Liver (tissue), 8 donors: ENCODE measurements at regions not wholly inside any gene's neighbourhood (a gene's known extent, or its start where the extent isn't known, plus 50 kb on each side); places are given as distances from the start of the nearest gene placed in this dataset.

Source experiments
- DNase-seq: peaks from one replicate; pipeline ENCODE4 v3.0.0-alpha.2; 2017; ENCODE audit warnings: low spot score
- H3K27ac ChIP-seq, 2 donors: one replicate each; pipeline ENCODE4 v1.7.0; 2013; ENCODE audit warnings: inconsistent platforms in 2 of 2, low read length in 2 of 2, control low read depth in 1 of 2, low read depth in 1 of 2, mild to moderate bottlenecking in 1 of 2
- H3K27me3 ChIP-seq, 4 donors: one replicate each; pipeline versions ENCODE4 v1.6.1 to v1.7.0; 2013; ENCODE audit warnings: low read length in 3 of 4, inconsistent platforms in 1 of 4, mild to moderate bottlenecking in 1 of 4, moderate library complexity in 1 of 4; ENCODE audit not compliant: control insufficient read depth in 4 of 4, insufficient read depth in 4 of 4
- H3K36me3 ChIP-seq, 4 donors: one replicate each; pipeline versions ENCODE4 v1.6.1 to v1.7.0; 2013; ENCODE audit warnings: low read length in 3 of 4, mild to moderate bottlenecking in 3 of 4, low read depth in 1 of 4, moderate library complexity in 1 of 4; ENCODE audit not compliant: control insufficient read depth in 4 of 4, insufficient read depth in 3 of 4
- H3K4me1 ChIP-seq, 4 donors: one replicate each; pipeline versions ENCODE4 v1.6.1 to v1.7.0; 2013; ENCODE audit warnings: low read length in 3 of 4, mild to moderate bottlenecking in 3 of 4, moderate library complexity in 1 of 4; ENCODE audit not compliant: control insufficient read depth in 4 of 4, insufficient read depth in 4 of 4
- H3K4me3 ChIP-seq, 3 donors: one replicate each; pipeline versions ENCODE4 v1.6.1 to v1.7.0; 2013; ENCODE audit warnings: low read length in 3 of 3, control low read depth in 1 of 3, low read depth in 1 of 3, mild to moderate bottlenecking in 1 of 3
- H3K9ac ChIP-seq, 2 donors: one replicate each; pipeline ENCODE4 v1.7.0; 2013; ENCODE audit warnings: low read length in 2 of 2, mild to moderate bottlenecking in 2 of 2, moderate library complexity in 2 of 2, control low read depth in 1 of 2, low read depth in 1 of 2
- H3K9me3 ChIP-seq, 4 donors: one replicate each; pipeline versions ENCODE4 v1.6.1 to v1.7.0; 2013; ENCODE audit warnings: low read length in 3 of 4; ENCODE audit not compliant: control insufficient read depth in 4 of 4
- ATF3 ChIP-seq: IDR thresholded peaks from 2 replicates; pipeline ENCODE4 v1.6.1; 2016; ENCODE audit warnings: antibody characterized with exemption
- EGR1 ChIP-seq, 2 donors: IDR thresholded peaks; 2 replicates each; pipeline ENCODE4 v1.6.1; 2016 to 2018; ENCODE audit warnings: antibody characterized with exemption in 2 of 2, low read depth in 2 of 2
- FOXA1 ChIP-seq: IDR thresholded peaks from 2 replicates; pipeline ENCODE4 v1.6.1; 2016; ENCODE audit warnings: antibody characterized with exemption
- FOXA2 ChIP-seq: IDR thresholded peaks from 2 replicates; pipeline ENCODE4 v1.6.1; 2016; ENCODE audit warnings: antibody characterized with exemption
- GABPA ChIP-seq, 2 donors: IDR thresholded peaks in 1 of 2; conservative IDR thresholded peaks in 1 of 2; 2 replicates each; pipeline ENCODE4 v1.6.1; 2016; ENCODE audit warnings: antibody characterized with exemption in 2 of 2, mild to moderate bottlenecking in 1 of 2, moderate library complexity in 1 of 2
- HNF4A ChIP-seq, 2 donors: conservative IDR thresholded peaks; 2 replicates each; pipeline ENCODE4 v1.6.1; 2016; ENCODE audit warnings: antibody characterized with exemption in 2 of 2, mild to moderate bottlenecking in 2 of 2
- HNF4G ChIP-seq: IDR thresholded peaks from 2 replicates; pipeline ENCODE4 v1.6.1; 2016; ENCODE audit warnings: antibody characterized with exemption
- JUND ChIP-seq, 2 donors: IDR thresholded peaks; 2 replicates each; pipeline ENCODE4 v1.6.1; 2016; ENCODE audit warnings: antibody characterized with exemption in 2 of 2
- MAX ChIP-seq: IDR thresholded peaks from 2 replicates; pipeline ENCODE4 v1.6.1; 2016; ENCODE audit warnings: antibody characterized with exemption
- NR2F2 ChIP-seq: IDR thresholded peaks from 2 replicates; pipeline ENCODE4 v1.6.1; 2016; ENCODE audit warnings: antibody characterized with exemption
- RAD21 ChIP-seq, 2 donors: IDR thresholded peaks; 2 replicates each; pipeline ENCODE4 v1.6.1; 2016; ENCODE audit warnings: antibody characterized with exemption in 2 of 2, mild to moderate bottlenecking in 2 of 2
- RXRA ChIP-seq, 2 donors: IDR thresholded peaks; 2 replicates each; pipeline ENCODE4 v1.6.1; 2017 to 2018; ENCODE audit warnings: antibody characterized with exemption in 2 of 2, mild to moderate bottlenecking in 1 of 2
- SP1 ChIP-seq: IDR thresholded peaks from 2 replicates; pipeline ENCODE4 v1.6.1; 2018; ENCODE audit warnings: antibody characterized with exemption, mild to moderate bottlenecking
- TAF1 ChIP-seq: conservative IDR thresholded peaks from 2 replicates; pipeline ENCODE4 v1.6.1; 2016; ENCODE audit warnings: antibody characterized with exemption, mild to moderate bottlenecking
- YY1 ChIP-seq: IDR thresholded peaks from 2 replicates; pipeline ENCODE4 v1.6.1; 2016; ENCODE audit warnings: antibody characterized with exemption, mild to moderate bottlenecking
- WGBS: extraction: QIAGEN DNeasy Blood & Tissue Kit; methylation state at CpG from one replicate; pipeline ENCODE4 v1.1.7; 2013; 5-methylcytosine and 5-hydroxymethylcytosine counted together
- TF ChIP-seq, protein P1 (sequence below): fragments of 150-350 bp; IDR thresholded peaks from 2 replicates; pipeline ENCODE4 v1.5.1; 2017; ENCODE audit warnings: improper control_type of control experiment, low read depth, low read length; ENCODE audit not compliant: missing input control
- TF ChIP-seq, protein P2 (sequence below): IDR thresholded peaks from 2 replicates; pipeline ENCODE4 v1.6.1; 2016; ENCODE audit warnings: antibody characterized with exemption, mild to moderate bottlenecking
- donor health status: healthy.
- donor health status: healthy.
- donor health status: healthy.
- donor health status: healthy.
- donor health status: healthy.

DNA sequence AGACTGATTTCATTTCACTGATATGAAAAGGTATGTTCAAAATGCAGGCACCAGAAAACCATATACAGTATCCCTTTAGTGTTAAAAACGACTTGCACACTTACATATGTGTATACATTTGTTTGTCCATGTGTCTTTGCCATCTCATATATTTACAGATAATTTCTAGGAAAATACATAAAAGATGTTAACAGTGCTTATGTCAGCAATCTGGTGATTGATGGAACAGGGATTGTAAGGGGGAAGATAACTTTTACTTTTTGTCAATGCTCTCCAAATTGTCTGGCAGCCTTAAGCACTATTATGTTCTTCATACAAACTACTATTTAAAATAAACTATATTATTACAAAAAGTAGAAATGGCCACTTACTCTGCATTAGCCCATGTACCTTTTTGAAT lies 238.5 kb upstream of the DEFB112 start:
- Histone ChIP-seq H3K27me3 (no peaks in the 10 kb centered on the region), H3K27ac (no peak overlapping the region), H3K4me1 (no peaks in the 10 kb centered on the region), H3K4me3 (no peak overlapping the region), H3K9me3 (no peaks in the 10 kb centered on the region), H3K36me3 (no peaks in the 10 kb centered on the region), H3K9ac (no peak overlapping the region)
- WGBS, result 35% methylated on average over 1 of the region's 1 CpG
- DNase-seq, result no peak
- TF ChIP-seq TAF1, result no peak
- no peak for TF ChIP-seq RAD21 (IDR thresholded peaks at IDR 0.05)
- no peak for TF ChIP-seq FOXA1
- no peak for TF ChIP-seq MAX
- TF ChIP-seq HNF4A (conservative IDR thresholded peaks at IDR 0.05), result no peak
- TF ChIP-seq SP1, result no peak
- no peak for TF ChIP-seq FOXA2
- TF ChIP-seq HNF4G, result no peak
- TF ChIP-seq JUND (IDR thresholded peaks at IDR 0.05), result no peak
- TF ChIP-seq, protein P1, sequence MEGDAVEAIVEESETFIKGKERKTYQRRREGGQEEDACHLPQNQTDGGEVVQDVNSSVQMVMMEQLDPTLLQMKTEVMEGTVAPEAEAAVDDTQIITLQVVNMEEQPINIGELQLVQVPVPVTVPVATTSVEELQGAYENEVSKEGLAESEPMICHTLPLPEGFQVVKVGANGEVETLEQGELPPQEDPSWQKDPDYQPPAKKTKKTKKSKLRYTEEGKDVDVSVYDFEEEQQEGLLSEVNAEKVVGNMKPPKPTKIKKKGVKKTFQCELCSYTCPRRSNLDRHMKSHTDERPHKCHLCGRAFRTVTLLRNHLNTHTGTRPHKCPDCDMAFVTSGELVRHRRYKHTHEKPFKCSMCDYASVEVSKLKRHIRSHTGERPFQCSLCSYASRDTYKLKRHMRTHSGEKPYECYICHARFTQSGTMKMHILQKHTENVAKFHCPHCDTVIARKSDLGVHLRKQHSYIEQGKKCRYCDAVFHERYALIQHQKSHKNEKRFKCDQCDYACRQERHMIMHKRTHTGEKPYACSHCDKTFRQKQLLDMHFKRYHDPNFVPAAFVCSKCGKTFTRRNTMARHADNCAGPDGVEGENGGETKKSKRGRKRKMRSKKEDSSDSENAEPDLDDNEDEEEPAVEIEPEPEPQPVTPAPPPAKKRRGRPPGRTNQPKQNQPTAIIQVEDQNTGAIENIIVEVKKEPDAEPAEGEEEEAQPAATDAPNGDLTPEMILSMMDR, result no peak
- TF ChIP-seq NR2F2, result no peak
- no peak for TF ChIP-seq RXRA (IDR thresholded peaks at IDR 0.05)
- no peak for TF ChIP-seq ATF3
- no peak for TF ChIP-seq YY1

DNA sequence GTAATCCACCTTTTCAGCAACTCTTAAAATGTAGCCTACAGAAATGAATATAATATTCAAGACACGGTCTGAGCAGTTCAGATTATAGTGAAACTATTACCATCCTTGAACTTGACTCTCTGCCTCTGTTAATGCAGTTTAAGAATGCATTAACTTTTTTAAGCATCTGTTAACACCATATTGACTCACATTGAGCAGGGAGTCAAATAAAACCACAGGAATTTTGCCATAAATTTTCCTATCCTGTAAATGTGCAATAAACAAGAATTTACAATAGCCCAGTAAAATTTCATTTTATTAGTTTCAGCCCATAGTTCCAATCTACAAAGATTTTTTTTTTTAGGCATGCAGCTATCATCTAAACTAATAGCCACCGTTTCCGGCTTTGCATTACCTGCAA lies 239.2 kb upstream of the DEFB112 start:
- TF ChIP-seq SP1, result no peak
- no peak for TF ChIP-seq HNF4A (conservative IDR thresholded peaks at IDR 0.05)
- TF ChIP-seq, protein P2, sequence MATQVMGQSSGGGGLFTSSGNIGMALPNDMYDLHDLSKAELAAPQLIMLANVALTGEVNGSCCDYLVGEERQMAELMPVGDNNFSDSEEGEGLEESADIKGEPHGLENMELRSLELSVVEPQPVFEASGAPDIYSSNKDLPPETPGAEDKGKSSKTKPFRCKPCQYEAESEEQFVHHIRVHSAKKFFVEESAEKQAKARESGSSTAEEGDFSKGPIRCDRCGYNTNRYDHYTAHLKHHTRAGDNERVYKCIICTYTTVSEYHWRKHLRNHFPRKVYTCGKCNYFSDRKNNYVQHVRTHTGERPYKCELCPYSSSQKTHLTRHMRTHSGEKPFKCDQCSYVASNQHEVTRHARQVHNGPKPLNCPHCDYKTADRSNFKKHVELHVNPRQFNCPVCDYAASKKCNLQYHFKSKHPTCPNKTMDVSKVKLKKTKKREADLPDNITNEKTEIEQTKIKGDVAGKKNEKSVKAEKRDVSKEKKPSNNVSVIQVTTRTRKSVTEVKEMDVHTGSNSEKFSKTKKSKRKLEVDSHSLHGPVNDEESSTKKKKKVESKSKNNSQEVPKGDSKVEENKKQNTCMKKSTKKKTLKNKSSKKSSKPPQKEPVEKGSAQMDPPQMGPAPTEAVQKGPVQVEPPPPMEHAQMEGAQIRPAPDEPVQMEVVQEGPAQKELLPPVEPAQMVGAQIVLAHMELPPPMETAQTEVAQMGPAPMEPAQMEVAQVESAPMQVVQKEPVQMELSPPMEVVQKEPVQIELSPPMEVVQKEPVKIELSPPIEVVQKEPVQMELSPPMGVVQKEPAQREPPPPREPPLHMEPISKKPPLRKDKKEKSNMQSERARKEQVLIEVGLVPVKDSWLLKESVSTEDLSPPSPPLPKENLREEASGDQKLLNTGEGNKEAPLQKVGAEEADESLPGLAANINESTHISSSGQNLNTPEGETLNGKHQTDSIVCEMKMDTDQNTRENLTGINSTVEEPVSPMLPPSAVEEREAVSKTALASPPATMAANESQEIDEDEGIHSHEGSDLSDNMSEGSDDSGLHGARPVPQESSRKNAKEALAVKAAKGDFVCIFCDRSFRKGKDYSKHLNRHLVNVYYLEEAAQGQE, result no peak
- TF ChIP-seq JUND (IDR thresholded peaks at IDR 0.05), result no peak
- TF ChIP-seq NR2F2, result no peak
- no peak for TF ChIP-seq TAF1
- TF ChIP-seq YY1, result no peak
- no peak for TF ChIP-seq FOXA1
- TF ChIP-seq GABPA (IDR thresholded peaks at IDR 0.05 in 1 of 2, conservative IDR thresholded peaks at IDR 0.05 in 1 of 2), result no peak
- no peak for TF ChIP-seq EGR1 (IDR thresholded peaks at IDR 0.05; ENCODE audit: low read depth in 2 of 2)
- TF ChIP-seq, protein P1, result no peak
- no peak for TF ChIP-seq MAX
- TF ChIP-seq HNF4G, result no peak
- no peak overlapping the region for H3K4me3 ChIP-seq
- no peak overlapping the region for H3K9ac ChIP-seq
- no peaks in the 10 kb centered on the region for H3K4me1 ChIP-seq
- no peak for DNase-seq
- 72% methylated on average over 3 of the region's 3 CpGs for WGBS
- no peaks in the 10 kb centered on the region for H3K27me3 ChIP-seq
- H3K36me3 ChIP-seq, result no peaks in the 10 kb centered on the region
- no peaks in the 10 kb centered on the region for H3K9me3 ChIP-seq
- no peak overlapping the region for H3K27ac ChIP-seq
